Hepatocyte (in vitro differentiated cells): ENCODE measurements at regions not wholly inside any gene's neighbourhood (a gene's known extent, or its start where the extent isn't known, plus 50 kb on each side); places are given as distances from the start of the nearest gene placed in this dataset.

Experiments
- EZH2 ChIP-seq: fragments of 200-600 bp; sonication (generic); IDR thresholded peaks from 2 replicates; pipeline ENCODE4 v1.6.1; 2016; ENCODE audit warnings: antibody characterized with exemption, mild to moderate bottlenecking, borderline replicate concordance
- EZH2phosphoT487 ChIP-seq: fragments of 200-600 bp; sonication (generic); IDR thresholded peaks from one replicate; pipeline ENCODE4 v1.6.1; 2018; ENCODE audit warnings: antibody characterized with exemption, mild to moderate bottlenecking, low read depth, moderate library complexity; ENCODE audit not compliant: unreplicated experiment, severe bottlenecking
- TF ChIP-seq, protein P1 (sequence below): fragments of 200-600 bp; sonication (generic); IDR thresholded peaks from 2 replicates; pipeline ENCODE4 v1.5.1; 2016; ENCODE audit warnings: antibody characterized with exemption, mild to moderate bottlenecking; ENCODE audit not compliant: poor library complexity

DNA sequence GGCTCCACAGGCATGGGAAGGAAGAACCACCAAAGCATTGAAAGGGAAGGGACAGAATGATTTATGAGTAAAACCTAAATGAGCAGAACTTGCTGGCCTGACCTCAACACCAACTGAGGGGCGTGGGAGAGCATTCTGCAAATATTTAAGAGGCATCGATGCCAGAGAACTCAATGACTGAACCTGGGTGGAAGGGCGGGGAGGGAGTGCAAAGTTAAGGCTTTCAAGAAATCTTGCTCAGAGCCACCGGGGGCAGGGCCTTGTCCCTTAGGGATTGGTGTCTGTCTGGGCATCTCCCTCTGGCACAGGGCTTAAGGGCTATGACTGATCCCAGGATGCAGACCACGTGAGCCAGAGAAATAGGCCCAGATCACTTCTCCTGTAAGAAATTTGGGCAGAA is 137.1 kb downstream of the ADAMTS15 start:
- TF ChIP-seq, protein P1, sequence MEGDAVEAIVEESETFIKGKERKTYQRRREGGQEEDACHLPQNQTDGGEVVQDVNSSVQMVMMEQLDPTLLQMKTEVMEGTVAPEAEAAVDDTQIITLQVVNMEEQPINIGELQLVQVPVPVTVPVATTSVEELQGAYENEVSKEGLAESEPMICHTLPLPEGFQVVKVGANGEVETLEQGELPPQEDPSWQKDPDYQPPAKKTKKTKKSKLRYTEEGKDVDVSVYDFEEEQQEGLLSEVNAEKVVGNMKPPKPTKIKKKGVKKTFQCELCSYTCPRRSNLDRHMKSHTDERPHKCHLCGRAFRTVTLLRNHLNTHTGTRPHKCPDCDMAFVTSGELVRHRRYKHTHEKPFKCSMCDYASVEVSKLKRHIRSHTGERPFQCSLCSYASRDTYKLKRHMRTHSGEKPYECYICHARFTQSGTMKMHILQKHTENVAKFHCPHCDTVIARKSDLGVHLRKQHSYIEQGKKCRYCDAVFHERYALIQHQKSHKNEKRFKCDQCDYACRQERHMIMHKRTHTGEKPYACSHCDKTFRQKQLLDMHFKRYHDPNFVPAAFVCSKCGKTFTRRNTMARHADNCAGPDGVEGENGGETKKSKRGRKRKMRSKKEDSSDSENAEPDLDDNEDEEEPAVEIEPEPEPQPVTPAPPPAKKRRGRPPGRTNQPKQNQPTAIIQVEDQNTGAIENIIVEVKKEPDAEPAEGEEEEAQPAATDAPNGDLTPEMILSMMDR = no peak
- TF ChIP-seq EZH2 (no peak), EZH2phosphoT487 (no peak)
